D721Med (cell line): ENCODE measurements at regions not wholly inside any gene's neighbourhood (a gene's known extent, or its start where the extent isn't known, plus 50 kb on each side); places are given as distances from the start of the nearest gene placed in this dataset.

ENCODE experiments used
- DNase-seq: peaks from one replicate; pipeline ENCODE4 v3.0.0; 2011; ENCODE audit warnings: low spot score; ENCODE audit not compliant: insufficient read length
- FAIRE-seq: peaks from 2 replicates; lab custom pipeline; 2011; peaks lifted over from hg19 to GRCh38; lab: Jason Lieb, UNC
- CTCF ChIP-seq: IDR thresholded peaks from 2 replicates; pipeline ENCODE4 v1.5.1; 2012; ENCODE audit warnings: mild to moderate bottlenecking, control low read depth; ENCODE audit not compliant: insufficient read depth; ENCODE audit errors: missing control alignments

- no peak for TF ChIP-seq CTCF
- FAIRE-seq: no peak
- DNase-seq: no peak
Measured at GRCh38 chr10:44310762-44311562, 73.9 kb downstream of the CXCL12 start.

- DNase-seq: no peak
- no peak for FAIRE-seq
- no peak for TF ChIP-seq CTCF
Measured at GRCh38 chr10:44309939-44310761, 74.7 kb downstream of the CXCL12 start.

- TF ChIP-seq CTCF: no peak
- no peak for FAIRE-seq
- DNase-seq: no peak
Measured at GRCh38 chr10:44309361-44309760, 75.5 kb downstream of the CXCL12 start.

- TF ChIP-seq CTCF: no peak
- no peak for DNase-seq
- no peak for FAIRE-seq
Measured at GRCh38 chr10:44308935-44309334, 76.0 kb downstream of the CXCL12 start.

- FAIRE-seq (no peak), DNase-seq (no peak)
- TF ChIP-seq CTCF: no peak
Measured at GRCh38 chr10:44307691-44308090, 77.2 kb downstream of the CXCL12 start.

- FAIRE-seq (no peak), DNase-seq (no peak)
- no peak for TF ChIP-seq CTCF
Measured at GRCh38 chr10:44306762-44307161, 78.1 kb downstream of the CXCL12 start.
